Gastroesophageal sphincter (tissue), 3 donors: ENCODE measurements at regions not wholly inside any gene's neighbourhood (a gene's known extent, or its start where the extent isn't known, plus 50 kb on each side); places are given as distances from the start of the nearest gene placed in this dataset.

Source experiments
- CTCF ChIP-seq, 4 experiments: fragments of 200-600 bp in 2 of 4; fragments of 450-650 bp in 2 of 4; sonication (generic) in 1 of 4; IDR thresholded peaks; one replicate each; pipeline ENCODE4 v1.5.1; 2017 to 2019; ENCODE audit warnings: antibody characterized with exemption in 4 of 4, mild to moderate bottlenecking in 2 of 4, moderate library complexity in 2 of 4
- EP300 ChIP-seq: sonication (generic); formaldehyde crosslinking; IDR thresholded peaks from one replicate; pipeline ENCODE4 v1.6.1; 2017; ENCODE audit warnings: antibody characterized with exemption, mild to moderate bottlenecking
- POLR2A ChIP-seq, 2 donors: fragments of 450-650 bp; IDR thresholded peaks; one replicate each; pipeline ENCODE4 v1.6.1; 2017; ENCODE audit warnings: antibody characterized with exemption in 2 of 2, mild to moderate bottlenecking in 2 of 2, moderate library complexity in 1 of 2

GRCh38 chr4:58435871-58436270 is 1325.7 kb upstream of the IGFBP7 start:
- TF ChIP-seq CTCF (IDR thresholded peaks at IDR 0.05) (no peak), POLR2A (IDR thresholded peaks at IDR 0.05) (no peak), EP300 (no peak)
